Panc1 (cell line): ENCODE measurements at regions not wholly inside any gene's neighbourhood (a gene's known extent, or its start where the extent isn't known, plus 50 kb on each side); places are given as distances from the start of the nearest gene placed in this dataset.

Source experiments
- ATAC-seq: fragments of 200-7000 bp; cut with Tn5 transposase; 2 replicates; pipeline ENCODE4 v1.9.1; 2020; ENCODE audit warnings: mild to moderate bottlenecking, moderate library complexity
- BruUV-seq: library from RNA; stranded (reverse); fragments of 400-500 nt; replicated peaks from 2 replicates; lab custom pipeline; 2021; lab: Mats Ljungman, UMichigan
- CTCF ChIA-PET: fragments of 300-600 bp; sonication (Branson Sonifier 250); formaldehyde crosslinking; loops from one replicate; lab custom pipeline; 2022; ENCODE audit warnings: antibody characterized with exemption; lab: Charles Lee
- POLR2A ChIA-PET: fragments of 300-600 bp; sonication (Branson Sonifier 250); formaldehyde crosslinking; loops from one replicate; lab custom pipeline; 2022; ENCODE audit warnings: antibody characterized with exemption; lab: Charles Lee
- DNase-seq: peaks from one replicate; pipeline ENCODE4 v3.0.0-alpha.2; 2010; ENCODE audit warnings: low read depth, low spot score
- H3K27ac ChIP-seq: 2 replicates; pipeline ENCODE4 v1.5.1; 2011; ENCODE audit warnings: mild to moderate bottlenecking, low read length, inconsistent platforms
- H3K27me3 ChIP-seq: fragments of 200-500 bp; sonication (Bioruptor generic); 2 replicates; pipeline ENCODE4 v1.6.0; 2014; ENCODE audit warnings: low read length, inconsistent platforms; ENCODE audit not compliant: control insufficient read depth, insufficient read depth
- H3K36me3 ChIP-seq: fragments of 200-500 bp; sonication (Bioruptor generic); 2 replicates; pipeline ENCODE4 v1.5.1; 2014; ENCODE audit warnings: inconsistent platforms, mild to moderate bottlenecking, low read length, moderate library complexity; ENCODE audit not compliant: control insufficient read depth, insufficient read depth
- H3K4me1 ChIP-seq: 2 replicates; pipeline ENCODE4 v1.5.1; 2011; ENCODE audit warnings: inconsistent platforms, mild to moderate bottlenecking, low read length, moderate library complexity; ENCODE audit not compliant: control insufficient read depth, insufficient read depth
- H3K4me3 ChIP-seq, 2 experiments: 2 replicates each; pipeline ENCODE4 v1.5.1; 2011 to 2012; ENCODE audit warnings: low read depth in 2 of 2, low read length in 2 of 2, mild to moderate bottlenecking in 2 of 2, inconsistent platforms in 1 of 2, moderate library complexity in 1 of 2
- H3K9me3 ChIP-seq: fragments of 200-500 bp; sonication (Bioruptor generic); 2 replicates; pipeline ENCODE4 v1.5.1; 2014; ENCODE audit warnings: low read depth, mild to moderate bottlenecking, inconsistent platforms, low read length, moderate library complexity; ENCODE audit not compliant: control insufficient read depth, insufficient read depth
- CTCF ChIP-seq: fragments of 450-650 bp; IDR thresholded peaks from 2 replicates; pipeline ENCODE4 v1.5.1; 2017; ENCODE audit warnings: mild to moderate bottlenecking
- POLR2AphosphoS5 ChIP-seq: IDR thresholded peaks from 2 replicates; pipeline ENCODE4 v1.6.1; 2012; ENCODE audit warnings: mild to moderate bottlenecking, low read depth, low read length, moderate library complexity
- REST ChIP-seq, 2 experiments: IDR thresholded peaks; 2 replicates each; pipeline ENCODE4 v1.6.1; 2011 to 2012; ENCODE audit warnings: low read depth in 2 of 2, control low read depth in 1 of 2, low read length in 1 of 2, mild to moderate bottlenecking in 1 of 2, moderate library complexity in 1 of 2; ENCODE audit not compliant: insufficient read depth in 1 of 2
- SIN3A ChIP-seq: IDR thresholded peaks from 2 replicates; pipeline ENCODE4 v1.6.1; 2012; ENCODE audit warnings: low read depth, mild to moderate bottlenecking, low read length, moderate library complexity, borderline replicate concordance; ENCODE audit not compliant: insufficient read depth
- TCF7L2 ChIP-seq: IDR thresholded peaks from 2 replicates; pipeline ENCODE4 v1.6.1; 2011; ENCODE audit warnings: mild to moderate bottlenecking, low read depth, low read length, inconsistent platforms
- in situ Hi-C: cut with HindIII; loops from 2 replicates; pipeline ENCODE4 v1.10.0; 2016; ENCODE audit warnings: low sequenced_read_pairs, low pct_unique_long_range_greater_than_20kb
- intact Hi-C: fragments of 100-400 bp; cut with micrococcal nuclease; formaldehyde crosslinking; loops from one replicate; pipeline ENCODE4 v1.10.0; 2022; ENCODE audit not compliant: unreplicated experiment

- 0 out of 2 replicates have a peak, but pooled peaks cover 2% of the 10 kb centered on the region for H3K9me3 ChIP-seq
- H3K4me3 ChIP-seq, result no peak overlapping the region
- ATAC-seq (no peak), DNase-seq (no peak)
- ChIA-PET POLR2A (no interaction called here), CTCF (no interaction called here)
- no peak for TF ChIP-seq TCF7L2
- TF ChIP-seq CTCF, result no peak
- TF ChIP-seq REST (IDR thresholded peaks at IDR 0.05; ENCODE audit: insufficient read depth in 1 of 2, low read depth in 2 of 2, low read length in 1 of 2), result no peak
- TF ChIP-seq SIN3A, result no peak
- no peak for TF ChIP-seq POLR2AphosphoS5
- H3K36me3 ChIP-seq, result no peaks in the 10 kb centered on the region
- intact Hi-C loops (no loop called here), in situ Hi-C loops (no loop called here)
- no peaks in the 10 kb centered on the region for H3K4me1 ChIP-seq
- no TSS peak for BruUV-seq
- H3K27me3 ChIP-seq, result no peaks in the 10 kb centered on the region
- H3K27ac ChIP-seq, result no peak overlapping the region
Observed at GRCh38 chr7:46810986-46811385, 770.9 kb downstream of the TNS3 start.

- intact Hi-C loops (no loop called here), in situ Hi-C loops (no loop called here)
- DNase-seq (no peak), ATAC-seq (no peak)
- Histone ChIP-seq H3K4me1 (no peaks in the 10 kb centered on the region), H3K27ac (no peak overlapping the region), H3K4me3 (no peak overlapping the region), H3K27me3 (no peaks in the 10 kb centered on the region), H3K36me3 (no peaks in the 10 kb centered on the region), H3K9me3 (0 out of 2 replicates have a peak, but pooled peaks cover 2% of the 10 kb centered on the region)
- ChIA-PET POLR2A (no interaction called here), CTCF (no interaction called here)
- no TSS peak for BruUV-seq
- TF ChIP-seq SIN3A, result no peak
- no peak for TF ChIP-seq POLR2AphosphoS5
- no peak for TF ChIP-seq TCF7L2
- TF ChIP-seq CTCF, result no peak
- no peak for TF ChIP-seq REST (IDR thresholded peaks at IDR 0.05; ENCODE audit: insufficient read depth in 1 of 2, low read depth in 2 of 2, low read length in 1 of 2)
Observed at GRCh38 chr7:46809886-46810285, 772.0 kb downstream of the TNS3 start.
